ENCODE measurements at regions not wholly inside any gene's neighbourhood (a gene's known extent, or its start where the extent isn't known, plus 50 kb on each side); places are given as distances from the start of the nearest gene placed in this dataset.
"Not testable (repeated sequence)": the region's sequence is repeated elsewhere in the genome, so short reads cannot be mapped to it uniquely, and the experiment has no call there.

DNA sequence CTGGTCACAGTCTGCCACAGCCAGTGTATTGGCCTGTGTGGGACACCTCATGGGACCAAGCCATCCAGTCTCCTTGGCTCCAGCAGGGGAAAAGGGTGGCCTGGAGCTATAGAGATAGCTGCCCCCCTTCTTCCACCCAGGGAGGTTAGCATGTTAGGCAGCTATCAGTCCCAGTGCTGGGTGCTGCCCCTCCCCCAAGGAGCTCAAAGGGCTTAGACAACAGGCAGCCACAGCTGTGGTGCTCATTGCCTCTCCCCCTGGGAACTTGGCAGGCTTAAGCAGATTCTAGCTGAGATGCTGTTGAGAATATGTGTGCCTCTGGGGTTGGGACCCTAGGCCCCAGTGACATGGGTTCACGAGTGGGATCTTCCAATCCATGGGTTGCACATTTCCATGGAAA, 226.0 kb upstream of the PTGER4 start:
- DNase-seq = no peak

DNA sequence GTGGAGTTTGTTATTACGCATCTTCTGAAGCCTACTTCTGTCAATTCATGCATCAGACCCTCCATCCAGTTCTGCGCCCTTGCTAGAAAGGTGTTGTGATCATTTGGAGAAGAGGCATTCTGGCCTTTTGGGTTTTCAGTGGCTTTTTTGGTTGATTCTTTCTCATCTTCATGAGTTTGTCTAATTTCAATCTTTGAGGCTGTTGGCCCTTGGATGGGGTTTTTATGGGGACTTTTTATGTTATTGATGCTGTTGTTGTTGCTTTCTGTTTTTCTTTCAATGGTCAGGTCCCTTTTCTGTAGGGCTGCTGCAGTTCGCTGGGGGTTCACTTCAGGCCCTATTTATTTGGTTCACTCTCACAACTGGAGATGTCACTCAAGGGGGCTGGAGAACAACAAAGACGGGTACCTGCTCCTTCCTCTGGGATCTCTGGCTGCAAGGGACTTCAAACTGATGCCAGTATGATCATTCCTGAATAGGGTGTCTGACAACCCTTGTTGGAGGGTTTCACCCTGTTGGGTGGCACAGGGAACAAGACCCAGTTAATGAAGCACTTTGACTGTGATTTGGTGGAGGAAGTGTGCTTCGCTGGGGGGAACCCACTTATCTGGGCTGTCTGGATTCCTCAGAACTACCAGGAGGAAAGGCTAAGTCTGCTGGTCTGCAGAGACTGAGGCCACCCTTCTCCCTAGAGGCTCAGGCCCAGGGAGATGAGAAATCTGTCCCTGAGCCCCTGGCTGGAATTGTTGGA, 226.7 kb upstream of the PTGER4 start:
- DNase-seq = no peak

DNA sequence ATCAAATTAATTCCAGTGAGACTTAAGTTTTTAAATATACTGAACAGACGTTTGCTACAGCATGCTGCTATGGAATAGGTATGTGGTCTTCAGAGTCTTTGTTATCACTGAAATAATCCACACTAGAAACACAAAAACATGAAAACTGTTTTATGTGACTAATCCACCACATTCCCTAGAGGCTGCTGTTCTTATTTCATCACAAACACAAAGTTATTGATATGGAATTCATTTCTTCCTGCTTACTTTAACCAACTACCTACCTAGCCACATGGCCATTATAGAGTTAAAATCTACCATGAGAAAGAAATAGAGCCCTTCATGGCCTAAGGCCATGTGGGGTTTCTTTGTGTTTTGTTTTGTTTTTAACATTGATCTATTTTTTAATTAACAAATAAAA, 232.3 kb upstream of the PTGER4 start:
- no peak for DNase-seq

DNA sequence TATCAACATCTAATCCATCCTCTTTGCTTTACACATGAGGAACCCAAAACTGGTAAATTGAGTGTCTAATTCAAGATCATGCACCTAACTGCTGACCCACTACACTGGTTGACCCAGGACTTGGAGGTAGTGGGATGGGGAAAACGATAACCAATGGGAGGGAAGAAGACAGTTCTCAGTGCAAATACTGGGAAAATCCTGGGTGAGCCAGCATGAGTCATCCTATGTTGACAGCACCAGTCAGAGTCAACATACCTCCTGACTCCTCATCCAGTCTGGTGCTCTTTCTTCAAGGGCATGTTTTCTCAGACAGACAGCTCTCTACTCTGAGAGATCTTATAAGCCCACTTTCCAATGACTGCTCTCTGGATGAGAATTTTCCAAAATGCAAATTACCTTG, 232.8 kb upstream of the PTGER4 start:
- no peak for DNase-seq

DNA sequence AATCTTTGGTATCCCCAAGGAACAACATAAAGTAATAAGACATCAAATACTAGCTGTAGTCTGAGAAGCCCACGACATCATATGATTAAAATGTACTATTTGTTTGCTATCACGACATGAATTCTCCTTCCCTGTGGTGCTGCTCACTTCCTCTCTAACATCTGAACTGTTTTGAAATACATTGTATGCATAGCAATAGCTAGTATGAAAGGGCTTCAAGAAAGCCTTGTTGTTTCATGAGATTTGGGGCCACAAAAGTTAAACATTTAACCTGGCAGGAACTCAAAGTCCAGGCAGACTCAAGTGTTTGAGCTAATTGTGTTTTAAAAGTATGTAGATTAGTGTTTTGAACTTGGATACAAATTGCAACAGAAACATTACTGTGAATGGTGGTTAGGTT, 237.4 kb upstream of the PTGER4 start:
- no peak for DNase-seq

DNA sequence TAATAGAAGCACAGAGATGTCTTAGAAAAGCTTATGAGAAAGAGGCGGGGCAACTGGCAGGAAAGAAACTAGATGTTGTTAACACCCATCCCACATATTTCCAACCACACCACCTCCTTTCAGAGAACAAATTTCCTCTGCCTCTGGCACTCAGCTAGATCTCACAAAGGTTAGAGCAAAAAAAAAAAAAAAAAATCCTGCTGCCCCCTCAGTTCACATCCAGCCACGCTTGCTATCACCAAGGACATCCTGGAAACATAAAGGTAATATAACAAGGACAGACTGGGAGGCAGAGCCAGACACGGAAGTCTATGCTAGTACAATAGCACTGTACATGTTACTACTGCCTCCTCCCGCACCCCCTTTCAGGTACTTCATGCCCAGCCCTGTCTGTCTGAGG, 238.0 kb upstream of the PTGER4 start:
- DNase-seq = no peak

DNA sequence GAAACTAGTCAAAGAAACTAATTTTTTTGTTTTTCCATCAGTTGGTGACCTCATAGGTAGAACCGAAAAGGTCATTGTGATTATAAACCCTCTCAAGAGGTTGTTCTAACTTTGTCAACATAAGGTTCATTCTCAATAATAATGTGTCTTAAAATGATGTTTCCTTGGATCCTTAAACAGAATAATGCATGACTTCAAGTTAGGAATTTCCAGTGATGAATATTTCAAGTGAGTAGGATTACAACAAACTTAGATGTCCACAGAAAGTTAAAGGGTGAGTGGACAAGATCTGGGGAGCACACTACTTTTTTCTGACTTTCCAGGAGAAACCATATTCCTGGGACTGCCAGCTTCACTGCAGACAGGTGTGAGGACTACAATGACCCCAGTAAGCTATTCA, 239.0 kb upstream of the PTGER4 start:
- DNase-seq = no peak

DNA sequence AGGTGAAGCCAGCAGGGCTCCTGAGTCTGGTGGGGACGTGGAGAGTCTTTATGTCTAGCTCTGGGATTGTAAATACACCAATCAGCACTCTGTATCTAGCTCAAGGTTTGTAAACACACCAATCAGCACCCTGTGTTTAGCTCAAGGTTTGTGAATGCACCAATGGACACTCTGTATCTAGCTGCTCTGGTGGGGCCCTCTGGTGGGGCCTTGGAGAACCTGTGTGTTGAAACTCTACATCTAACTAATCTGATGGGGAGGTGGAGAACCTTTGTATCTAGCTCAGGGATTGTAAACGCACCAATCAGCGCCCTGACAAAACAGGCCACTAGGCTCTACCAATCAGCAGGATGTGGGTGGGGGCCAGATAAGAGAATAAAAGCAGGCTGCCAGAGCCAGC, 240.6 kb upstream of the PTGER4 start:
- DNase-seq = not testable (repeated sequence)

DNA sequence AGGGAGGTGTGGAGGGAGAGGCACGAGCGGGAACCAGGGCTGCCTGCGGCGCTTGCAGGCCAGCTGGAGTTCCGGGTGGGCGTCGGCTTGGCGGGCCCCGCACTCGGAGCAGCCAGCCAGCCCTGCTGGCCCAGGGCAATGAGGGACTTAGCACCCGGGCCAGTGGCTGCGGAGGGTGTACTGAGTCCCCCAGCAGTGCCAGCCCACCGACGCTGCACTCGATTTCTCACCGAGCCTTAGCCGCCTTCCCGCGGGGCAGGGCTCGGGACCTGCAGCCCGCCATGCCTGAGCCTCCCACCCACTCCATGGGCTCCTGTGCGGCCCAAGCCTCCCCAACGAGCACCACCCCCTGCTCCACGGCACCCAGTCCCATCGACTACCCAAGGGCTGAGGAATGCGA, 241.1 kb upstream of the PTGER4 start:
- not testable (repeated sequence) for DNase-seq

DNA sequence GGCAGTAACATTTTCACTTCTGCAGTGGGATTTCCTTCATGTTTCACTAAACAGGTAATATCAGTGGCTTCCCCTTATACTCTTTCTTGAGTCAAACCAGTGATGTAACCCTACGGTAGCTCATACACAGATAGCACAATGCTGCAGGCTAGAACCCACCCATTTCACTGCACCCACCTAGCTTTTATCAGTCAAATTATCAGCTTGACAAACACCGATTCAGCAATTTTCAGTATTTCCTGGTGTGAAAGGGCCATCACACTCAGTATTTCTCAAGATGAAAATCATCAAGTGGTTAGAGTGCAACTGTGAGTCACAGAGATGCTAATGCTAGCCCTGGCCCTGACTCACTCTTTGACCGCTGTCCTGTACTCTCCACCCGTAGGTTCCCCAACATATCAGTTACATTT, 242.3 kb upstream of the PTGER4 start:
- DNase-seq = no peak

DNA sequence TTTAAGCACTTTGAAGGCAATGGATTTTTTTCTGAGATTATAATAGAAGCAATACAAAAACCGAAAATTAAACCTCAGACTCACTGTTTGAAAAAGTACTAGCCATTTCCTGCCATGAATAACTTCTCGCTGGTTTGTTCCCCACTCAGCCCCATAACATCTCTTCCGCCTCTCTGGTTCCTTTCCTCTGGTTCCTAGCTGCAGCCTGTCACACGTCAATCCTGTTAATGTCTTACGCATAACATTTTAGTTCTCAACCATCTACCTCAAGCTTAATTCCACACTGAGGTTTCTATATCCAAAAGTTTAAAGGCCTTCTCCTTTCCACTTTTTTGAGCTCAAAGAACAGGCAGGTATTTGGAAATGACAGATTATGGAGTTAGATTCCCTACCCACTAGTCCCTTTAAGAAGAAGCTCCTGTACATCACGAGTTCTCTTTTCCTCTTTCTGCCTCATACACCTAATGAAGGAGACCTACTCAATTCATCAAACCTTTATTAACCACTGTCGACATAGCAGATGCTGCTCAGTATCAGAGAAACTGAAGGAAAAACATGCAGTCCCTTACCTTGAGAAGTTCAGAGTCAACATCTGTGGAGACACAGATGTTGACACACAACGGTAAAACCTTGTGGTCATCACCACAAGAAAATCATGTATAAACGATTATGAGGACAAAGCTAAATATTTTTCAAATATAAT, 243.0 kb upstream of the PTGER4 start:
- no peak for DNase-seq

DNA sequence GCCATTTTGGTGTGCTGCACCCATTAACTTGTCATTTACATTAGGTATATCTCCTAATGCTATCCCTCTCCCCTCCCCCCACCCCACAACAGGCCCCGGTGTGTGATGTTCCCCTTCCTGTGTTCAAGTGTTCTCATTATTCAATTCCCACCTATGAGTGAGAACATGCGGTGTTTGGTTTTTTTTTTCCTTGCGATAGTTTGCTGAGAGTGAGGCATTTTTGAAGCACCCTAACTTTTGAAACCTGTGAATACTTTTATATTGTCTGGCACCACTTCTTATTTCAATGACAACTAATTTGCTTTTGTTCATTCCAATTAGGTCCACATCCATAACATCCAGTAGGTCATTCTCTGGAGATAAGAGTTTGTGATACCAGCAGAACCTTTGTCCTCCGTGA, 244.0 kb upstream of the PTGER4 start:
- DNase-seq = not testable (repeated sequence)

DNA sequence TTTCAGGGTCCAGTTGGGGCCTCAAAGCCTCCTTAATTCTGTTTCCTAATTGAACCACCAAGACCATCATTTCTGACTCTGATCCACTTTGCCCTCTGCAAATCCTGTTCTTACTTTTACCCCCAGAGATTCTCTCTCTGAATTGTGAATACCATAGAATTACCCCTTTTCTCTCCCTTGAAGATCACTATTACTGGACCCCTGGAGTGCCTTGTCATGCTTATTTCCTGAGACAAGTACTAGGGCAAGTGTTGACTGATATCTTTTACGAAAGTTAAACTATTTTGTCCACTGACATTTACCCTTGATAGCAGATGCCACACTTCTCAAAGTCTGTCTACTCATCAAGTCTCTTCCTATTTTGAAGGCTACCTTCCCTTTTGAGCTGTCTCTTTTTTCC, 246.9 kb upstream of the PTGER4 start:
- DNase-seq = no peak

DNA sequence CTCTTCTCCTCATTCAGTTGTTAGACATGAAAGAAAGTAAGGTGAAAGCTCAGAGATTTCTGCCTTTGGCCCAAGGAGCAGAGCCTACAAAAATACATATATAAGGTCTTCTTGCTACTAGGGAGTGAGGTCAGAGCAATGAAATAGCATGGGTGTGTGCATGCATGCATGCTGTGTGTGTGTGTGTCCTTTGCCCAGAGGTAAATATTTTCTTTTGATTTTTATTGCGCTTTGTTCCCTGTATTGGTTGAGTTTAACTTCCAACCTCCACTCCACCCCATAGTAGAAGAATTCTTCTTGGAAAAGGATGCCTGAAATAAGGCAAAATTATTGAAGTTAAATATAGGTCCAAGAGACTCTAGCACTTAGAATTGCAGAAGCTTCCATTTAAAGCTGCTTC, 248.0 kb upstream of the PTGER4 start:
- DNase-seq = no peak

DNA sequence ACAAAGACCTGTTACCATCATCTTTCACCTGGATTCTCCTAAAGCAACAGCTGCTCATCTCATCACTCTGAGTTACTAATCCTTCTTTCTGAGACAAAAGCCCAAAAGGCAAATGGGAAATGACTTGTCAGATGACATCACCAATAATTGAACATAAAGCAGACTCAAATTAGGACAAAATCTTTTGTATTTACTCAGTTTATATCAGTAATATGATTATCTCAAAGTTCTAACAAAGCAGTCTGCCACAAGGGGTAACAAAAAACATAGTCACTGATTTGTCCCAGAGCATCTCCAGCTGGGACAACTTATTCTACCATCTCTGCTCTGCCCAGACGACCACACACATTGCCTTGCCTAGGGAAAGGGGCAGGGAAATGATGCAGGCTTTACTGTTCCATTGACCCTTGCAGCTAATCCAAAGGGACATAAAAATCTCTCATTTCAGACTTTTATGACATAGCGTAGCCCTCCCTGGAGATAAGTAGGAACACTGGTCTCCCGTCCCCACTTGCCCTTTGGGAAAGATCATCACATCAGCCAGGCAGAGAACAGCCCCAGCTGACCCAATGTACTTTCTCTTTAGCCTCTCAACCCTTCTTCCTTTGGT, 249.5 kb upstream of the PTGER4 start:
- DNase-seq = no peak

DNA sequence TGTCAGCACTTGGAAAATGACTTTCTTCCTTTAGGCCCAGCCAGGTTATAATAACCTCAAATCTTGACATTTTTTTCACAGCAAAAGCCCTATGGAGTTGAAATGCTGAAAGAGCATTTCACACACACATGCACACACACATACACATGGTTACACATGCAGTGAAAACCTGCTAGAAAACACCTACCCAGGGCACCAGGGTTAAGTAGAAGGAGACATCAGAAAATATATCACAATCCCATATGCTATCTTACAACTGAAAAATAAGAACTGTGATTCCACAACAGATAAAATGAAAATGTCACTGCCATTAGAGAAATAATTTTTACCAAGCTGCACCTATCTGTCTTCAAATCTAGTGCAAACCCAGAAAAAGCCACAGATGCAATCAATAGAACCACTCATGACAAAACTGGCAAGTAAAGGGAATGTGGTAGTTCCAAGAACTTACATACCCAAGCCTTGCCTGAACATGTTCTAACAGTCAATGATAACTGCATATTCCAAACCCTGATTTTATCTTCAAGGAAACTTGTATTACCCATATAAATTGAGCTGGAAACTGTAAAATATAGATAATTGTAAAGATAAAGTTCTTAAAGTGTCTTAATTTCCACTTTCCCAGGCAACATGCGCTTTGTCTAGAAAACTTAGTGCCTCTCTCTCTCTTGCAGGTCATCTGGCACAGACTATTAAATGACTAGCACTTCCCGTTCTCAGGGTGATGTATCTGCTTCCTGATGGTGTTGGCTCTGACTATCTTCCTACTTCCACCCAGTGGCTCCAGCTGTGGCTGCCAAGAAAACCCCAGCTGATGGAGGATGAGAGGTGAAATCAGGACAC, 250.2 kb upstream of the PTGER4 start:
- DNase-seq = no peak

DNA sequence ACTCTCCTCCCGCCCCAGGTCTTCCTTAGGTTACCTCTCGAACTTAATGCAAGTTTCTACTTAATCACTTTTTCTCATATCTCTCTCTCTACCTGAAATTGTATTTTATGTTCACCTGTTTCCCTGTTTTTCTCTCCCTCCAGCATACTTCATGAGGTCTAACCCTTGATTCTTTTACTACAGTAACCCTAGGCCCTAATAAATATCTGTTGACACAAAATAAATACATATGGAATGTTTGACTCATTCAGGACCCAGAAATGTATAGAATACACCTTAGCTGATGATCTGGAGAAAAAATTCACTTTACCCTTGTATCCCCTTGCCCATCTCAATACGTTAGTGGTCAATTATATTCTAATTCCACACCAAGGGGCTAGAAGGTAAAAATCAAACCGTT, 250.9 kb upstream of the PTGER4 start:
- no peak for DNase-seq

DNA sequence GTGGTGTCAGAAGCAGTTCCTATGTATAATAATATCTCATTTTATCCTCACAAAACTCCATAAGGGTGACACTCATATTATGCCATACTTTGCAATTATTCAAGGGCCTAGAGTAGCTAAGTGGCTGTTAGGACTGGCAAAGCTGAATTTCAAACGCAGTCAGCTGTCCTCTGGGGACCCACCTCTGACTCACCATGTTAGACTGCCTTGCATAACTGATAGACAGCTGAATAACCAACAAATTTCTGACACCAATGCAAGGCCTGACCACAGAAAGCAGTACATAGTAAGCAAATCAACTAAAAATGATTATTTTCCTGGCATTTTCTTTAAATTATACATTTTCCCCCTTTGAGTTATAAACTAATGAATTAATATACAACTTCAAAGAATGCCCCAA, 251.6 kb upstream of the PTGER4 start:
- no peak for DNase-seq

DNA sequence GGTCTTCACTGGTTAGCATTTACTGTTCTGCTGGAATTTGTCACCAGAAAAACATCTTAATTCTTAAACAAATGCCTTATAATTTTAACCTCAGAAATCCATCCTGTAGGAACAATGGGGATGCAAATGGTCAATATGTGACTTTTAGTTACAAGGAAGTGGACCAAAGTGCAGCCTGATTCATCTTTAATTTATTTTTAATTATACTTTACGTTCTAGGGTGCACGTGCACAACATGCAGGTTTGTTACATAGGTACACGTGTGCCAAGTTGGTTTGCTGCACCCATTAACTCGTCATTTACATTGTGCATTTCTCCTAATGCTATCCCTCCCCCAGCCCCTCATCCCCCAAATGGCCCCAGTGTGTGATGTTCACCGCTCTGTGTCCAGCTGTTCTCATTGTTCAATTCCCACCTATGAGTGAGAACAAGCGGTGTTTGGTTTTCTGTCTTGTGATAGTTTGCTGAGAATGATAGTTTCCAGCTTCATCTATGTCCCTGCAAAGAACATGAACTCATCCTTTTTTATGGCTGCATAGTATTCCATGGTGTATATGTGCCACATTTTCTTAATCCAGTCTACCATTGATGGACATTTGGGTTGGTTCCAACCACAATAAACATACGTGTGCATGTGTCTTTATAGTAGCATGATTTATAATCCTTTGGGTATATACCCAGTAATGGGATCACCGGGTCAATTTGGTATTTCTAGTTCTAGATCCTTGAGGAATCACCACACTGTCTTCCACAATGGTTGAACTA, 262.5 kb upstream of the PTGER4 start:
- not testable (repeated sequence) for DNase-seq

DNA sequence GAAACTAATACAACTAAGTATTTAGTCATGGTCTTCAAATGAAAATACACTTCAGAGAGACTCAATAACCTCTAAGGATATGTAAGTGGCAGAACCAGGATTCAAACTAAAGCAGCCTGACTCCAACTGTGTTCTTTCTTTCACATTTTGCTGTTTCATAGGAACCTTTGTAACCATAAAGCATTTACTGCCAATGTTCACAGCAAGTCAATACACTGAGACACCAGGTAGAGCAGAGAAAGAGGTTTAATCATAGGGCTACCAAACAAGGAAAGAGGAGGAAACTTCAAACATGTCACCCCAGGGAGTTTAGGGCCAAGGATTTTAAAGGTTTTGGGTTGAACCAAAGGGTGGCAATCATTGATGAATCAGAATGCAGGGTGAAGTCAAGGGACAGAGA, 263.1 kb upstream of the PTGER4 start:
- no peak for DNase-seq

DNA sequence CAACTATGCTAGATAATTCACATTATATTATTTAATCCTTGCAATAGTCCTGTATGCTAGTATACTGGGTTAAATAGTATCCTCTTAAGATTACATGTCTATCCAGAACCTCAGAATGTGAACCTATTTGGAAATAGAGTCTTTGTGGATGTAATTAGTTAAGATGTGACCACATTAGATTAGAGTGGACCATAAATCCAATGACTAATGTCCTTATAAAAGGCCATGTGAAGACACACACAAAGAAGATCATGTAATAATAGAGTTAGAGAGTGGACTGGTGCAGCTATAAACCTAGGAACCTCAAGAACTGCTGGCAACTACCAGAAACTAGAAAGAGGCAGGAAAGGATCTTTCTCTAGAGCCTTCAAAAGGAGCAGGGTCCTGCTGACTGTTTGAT, 263.6 kb upstream of the PTGER4 start:
- no peak for DNase-seq

DNA sequence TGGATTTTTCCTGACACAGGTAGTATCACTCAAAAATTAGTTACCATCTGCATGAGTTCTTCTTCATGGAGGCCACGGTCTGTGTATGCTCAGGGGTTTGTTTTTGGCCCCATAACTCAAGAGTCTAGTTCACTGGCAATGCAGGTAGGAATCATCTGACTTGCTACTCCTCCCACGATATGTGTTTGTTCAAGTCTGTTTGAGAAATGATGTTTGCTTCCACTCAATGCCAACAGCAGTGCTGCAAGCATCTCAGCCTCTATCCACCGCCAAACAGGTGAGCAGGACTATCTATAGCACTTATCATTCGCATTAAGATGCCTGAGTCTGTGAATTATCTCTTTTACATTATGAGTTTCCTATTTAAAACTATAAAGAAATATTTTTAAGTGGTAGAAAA, 264.8 kb upstream of the PTGER4 start:
- DNase-seq = no peak

DNA sequence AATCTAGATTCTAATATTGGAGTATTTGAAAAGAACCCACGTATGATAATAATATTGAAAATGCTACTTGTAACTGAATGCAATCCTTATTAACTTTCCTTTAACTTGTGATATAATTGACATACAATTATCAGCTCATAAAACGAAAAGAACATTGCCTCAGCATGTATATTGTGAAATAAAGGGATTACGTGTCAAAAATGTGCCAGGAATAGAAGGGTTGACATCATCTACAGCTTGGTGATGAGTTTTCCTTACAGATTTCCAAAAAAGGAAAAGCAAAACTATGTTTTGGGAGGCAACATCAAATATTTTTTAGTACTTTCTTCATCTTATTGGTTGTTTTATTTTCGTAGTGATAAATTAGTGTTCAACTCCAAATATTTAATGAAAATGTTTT, 266.0 kb upstream of the PTGER4 start:
- no peak for DNase-seq
